ENCODE measurements at regions not wholly inside any gene's neighbourhood (a gene's known extent, or its start where the extent isn't known, plus 50 kb on each side); places are given as distances from the start of the nearest gene placed in this dataset.
"Not testable (repeated sequence)": the region's sequence is repeated elsewhere in the genome, so short reads cannot be mapped to it uniquely, and the experiment has no call there.

DNA sequence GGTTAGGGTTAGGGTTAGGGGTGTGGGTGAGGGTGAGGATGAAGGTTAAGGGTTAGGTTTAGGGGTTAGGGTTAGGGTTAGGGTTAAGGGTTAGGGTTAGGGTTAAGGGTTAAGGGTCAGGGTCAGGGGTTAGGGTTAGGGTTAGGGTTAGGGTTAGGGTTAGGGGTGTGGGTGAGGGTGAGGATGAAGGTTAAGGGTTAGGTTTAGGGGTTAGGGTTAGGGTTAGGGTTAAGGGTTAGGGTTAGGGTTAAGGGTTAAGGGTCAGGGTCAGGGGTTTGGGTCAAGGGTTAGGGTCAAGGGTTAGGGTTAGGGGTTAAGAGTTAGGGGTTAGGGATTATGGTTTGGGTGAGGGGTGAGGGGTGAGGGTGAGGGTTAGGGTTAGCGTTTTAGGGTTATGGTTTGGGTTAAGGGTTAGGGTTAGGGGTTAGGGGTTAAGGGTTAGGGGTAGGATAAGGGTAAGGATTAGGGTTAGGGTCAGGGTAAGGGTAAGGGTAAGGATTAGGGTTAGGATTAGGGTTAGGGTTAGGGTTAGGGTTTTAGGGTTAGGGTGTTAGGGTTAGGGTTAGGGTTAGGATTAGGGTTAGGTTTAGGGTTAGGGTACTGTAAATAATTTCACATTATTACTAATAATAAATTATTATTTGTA, 214.0 kb downstream of the LMLN start:
- not testable (repeated sequence) for TF ChIP-seq CTCF (IDR thresholded peaks at IDR 0.05; ENCODE audit: extremely low read depth in 1 of 2, insufficient read depth in 1 of 2, low read depth in 1 of 2, low read length in 2 of 2); POLR2A (IDR thresholded peaks at IDR 0.05; ENCODE audit: low read depth, low read length); FOS (IDR thresholded peaks at IDR 0.05; ENCODE audit: borderline replicate concordance, insufficient read depth, low read length); EZH2 (IDR thresholded peaks at IDR 0.05; ENCODE audit: borderline replicate concordance, low read depth, low read length, severe bottlenecking)

Data from endothelial cell of umbilical vein (primary cell).